DND-41 (cell line): ENCODE measurements at regions not wholly inside any gene's neighbourhood (a gene's known extent, or its start where the extent isn't known, plus 50 kb on each side); places are given as distances from the start of the nearest gene placed in this dataset.

Experiments used
- ATAC-seq: fragments of 200-7000 bp; cut with Tn5 transposase; 3 replicates; pipeline ENCODE4 v1.9.1; 2021; ENCODE audit warnings: low read depth; ENCODE audit not compliant: insufficient read depth
- DNase-seq: peaks from one replicate; pipeline ENCODE4 v3.0.0-alpha.2; 2020
- H2AFZ ChIP-seq: 2 replicates; pipeline ENCODE4 v1.6.0; 2012; ENCODE audit warnings: low read depth, low read length
- H3K27ac ChIP-seq: 2 replicates; pipeline ENCODE4 v1.5.1; 2012; ENCODE audit warnings: low read length, inconsistent platforms
- H3K27me3 ChIP-seq: fragments of 200-600 bp; sonication (generic); 2 replicates; pipeline ENCODE4 v1.6.0; 2012; ENCODE audit warnings: low read length, mild to moderate bottlenecking, inconsistent platforms; ENCODE audit not compliant: insufficient read depth, poor library complexity
- H3K36me3 ChIP-seq: 2 replicates; pipeline ENCODE4 v1.5.1; 2012; ENCODE audit warnings: low read length, inconsistent platforms; ENCODE audit not compliant: insufficient read depth
- H3K4me1 ChIP-seq: 2 replicates; pipeline ENCODE4 v1.5.1; 2012; ENCODE audit warnings: mild to moderate bottlenecking, low read length; ENCODE audit not compliant: insufficient read depth
- H3K4me2 ChIP-seq: 2 replicates; pipeline ENCODE4 v1.6.0; 2012; ENCODE audit warnings: mild to moderate bottlenecking, moderate library complexity, low read length, inconsistent platforms; ENCODE audit not compliant: insufficient read depth
- H3K4me3 ChIP-seq, 2 experiments: fragments of 200-600 bp in 1 of 2; shearing (Covaris generic) in 1 of 2; 2 replicates each; pipeline ENCODE4 v1.5.1; 2012 to 2016; ENCODE audit warnings: inconsistent platforms in 2 of 2, low read length in 2 of 2, mild to moderate bottlenecking in 2 of 2, low read depth in 1 of 2, moderate library complexity in 1 of 2
- H3K79me2 ChIP-seq: 2 replicates; pipeline ENCODE4 v1.6.0; 2012; ENCODE audit warnings: low read length, inconsistent platforms; ENCODE audit not compliant: insufficient read depth
- H3K9ac ChIP-seq: 2 replicates; pipeline ENCODE4 v1.6.0; 2012; ENCODE audit warnings: low read depth, mild to moderate bottlenecking, inconsistent platforms, low read length, moderate library complexity
- H3K9me3 ChIP-seq: 2 replicates; pipeline ENCODE4 v1.5.1; 2012; ENCODE audit warnings: low read length, moderate library complexity, mild to moderate bottlenecking, inconsistent platforms; ENCODE audit not compliant: insufficient read depth, severe bottlenecking
- H4K20me1 ChIP-seq: 2 replicates; pipeline ENCODE4 v1.6.0; 2012; ENCODE audit warnings: low read length; ENCODE audit not compliant: insufficient read depth
- EZH2 ChIP-seq: IDR thresholded peaks from 3 replicates; pipeline ENCODE4 v1.6.1; 2012; ENCODE audit warnings: borderline replicate concordance, low read depth, mild to moderate bottlenecking, moderate library complexity, low read length, inconsistent platforms; ENCODE audit not compliant: severe bottlenecking
- TF ChIP-seq, protein P1 (sequence below): IDR thresholded peaks from 2 replicates; pipeline ENCODE4 v1.5.1; 2012; ENCODE audit warnings: borderline replicate concordance, low read length, moderate library complexity, mild to moderate bottlenecking; ENCODE audit not compliant: poor library complexity, severe bottlenecking; ENCODE audit errors: extremely low read depth

DNA sequence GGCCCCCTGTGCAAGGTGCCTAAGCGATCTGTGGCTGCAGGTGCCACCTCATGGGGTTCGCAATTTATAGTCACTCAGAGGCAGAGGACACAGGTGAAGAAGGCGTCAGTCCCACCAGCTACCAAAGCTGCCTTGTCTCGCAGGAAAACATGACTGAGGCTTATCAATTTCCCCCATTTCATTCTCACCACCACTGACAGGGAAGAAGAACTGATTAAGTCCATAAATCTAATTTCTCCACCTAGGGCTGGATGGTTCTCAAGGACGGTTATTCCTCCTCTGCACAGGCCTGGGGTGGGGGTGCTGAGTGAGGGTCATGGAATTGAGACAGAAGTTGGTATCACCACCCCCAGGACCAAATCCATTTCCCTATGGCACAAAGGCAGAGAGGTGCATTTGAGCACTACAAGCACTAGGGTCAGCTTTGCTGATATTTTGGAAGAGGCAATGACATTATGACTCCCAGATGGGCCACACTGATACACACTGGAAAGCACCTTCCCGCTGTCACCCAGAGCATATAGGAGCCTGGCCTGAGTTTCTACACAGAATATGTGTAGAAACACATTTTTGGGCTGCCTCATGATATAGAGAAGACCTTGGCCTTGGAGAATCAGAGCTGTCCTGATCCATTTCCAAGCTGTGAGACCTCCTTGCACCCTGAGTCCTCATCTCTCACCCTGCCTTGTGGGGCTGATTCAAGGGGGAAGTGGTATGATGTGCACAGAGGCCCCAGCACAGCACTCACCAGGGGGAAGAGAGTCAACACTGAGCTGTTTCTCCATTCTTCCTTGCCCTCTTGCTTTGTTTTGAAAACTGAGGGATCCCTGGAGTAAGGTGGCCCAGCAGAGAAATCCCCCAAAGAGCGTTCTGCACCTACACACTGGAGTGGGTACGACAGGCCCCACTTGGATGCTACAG lies 59.4 kb downstream of the PITPNM2 start:
- Histone ChIP-seq H3K27ac (no peak overlapping the region), H3K4me1 (no peaks in the 10 kb centered on the region), H2AFZ (no peak overlapping the region), H3K36me3 (no peaks in the 10 kb centered on the region), H3K27me3 (peaks cover 3% of the 10 kb centered on the region), H3K4me2 (no peak overlapping the region), H3K79me2 (no peaks in the 10 kb centered on the region), H3K9me3 (no peaks in the 10 kb centered on the region), H3K9ac (no peak overlapping the region), H3K4me3 (no peak overlapping the region), H4K20me1 (peaks cover 3% of the 10 kb centered on the region; the same call in 1 of the 2 replicates)
- TF ChIP-seq EZH2 = no peak
- TF ChIP-seq, protein P1, sequence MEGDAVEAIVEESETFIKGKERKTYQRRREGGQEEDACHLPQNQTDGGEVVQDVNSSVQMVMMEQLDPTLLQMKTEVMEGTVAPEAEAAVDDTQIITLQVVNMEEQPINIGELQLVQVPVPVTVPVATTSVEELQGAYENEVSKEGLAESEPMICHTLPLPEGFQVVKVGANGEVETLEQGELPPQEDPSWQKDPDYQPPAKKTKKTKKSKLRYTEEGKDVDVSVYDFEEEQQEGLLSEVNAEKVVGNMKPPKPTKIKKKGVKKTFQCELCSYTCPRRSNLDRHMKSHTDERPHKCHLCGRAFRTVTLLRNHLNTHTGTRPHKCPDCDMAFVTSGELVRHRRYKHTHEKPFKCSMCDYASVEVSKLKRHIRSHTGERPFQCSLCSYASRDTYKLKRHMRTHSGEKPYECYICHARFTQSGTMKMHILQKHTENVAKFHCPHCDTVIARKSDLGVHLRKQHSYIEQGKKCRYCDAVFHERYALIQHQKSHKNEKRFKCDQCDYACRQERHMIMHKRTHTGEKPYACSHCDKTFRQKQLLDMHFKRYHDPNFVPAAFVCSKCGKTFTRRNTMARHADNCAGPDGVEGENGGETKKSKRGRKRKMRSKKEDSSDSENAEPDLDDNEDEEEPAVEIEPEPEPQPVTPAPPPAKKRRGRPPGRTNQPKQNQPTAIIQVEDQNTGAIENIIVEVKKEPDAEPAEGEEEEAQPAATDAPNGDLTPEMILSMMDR = no peak
- DNase-seq (no peak), ATAC-seq (no peak)

DNA sequence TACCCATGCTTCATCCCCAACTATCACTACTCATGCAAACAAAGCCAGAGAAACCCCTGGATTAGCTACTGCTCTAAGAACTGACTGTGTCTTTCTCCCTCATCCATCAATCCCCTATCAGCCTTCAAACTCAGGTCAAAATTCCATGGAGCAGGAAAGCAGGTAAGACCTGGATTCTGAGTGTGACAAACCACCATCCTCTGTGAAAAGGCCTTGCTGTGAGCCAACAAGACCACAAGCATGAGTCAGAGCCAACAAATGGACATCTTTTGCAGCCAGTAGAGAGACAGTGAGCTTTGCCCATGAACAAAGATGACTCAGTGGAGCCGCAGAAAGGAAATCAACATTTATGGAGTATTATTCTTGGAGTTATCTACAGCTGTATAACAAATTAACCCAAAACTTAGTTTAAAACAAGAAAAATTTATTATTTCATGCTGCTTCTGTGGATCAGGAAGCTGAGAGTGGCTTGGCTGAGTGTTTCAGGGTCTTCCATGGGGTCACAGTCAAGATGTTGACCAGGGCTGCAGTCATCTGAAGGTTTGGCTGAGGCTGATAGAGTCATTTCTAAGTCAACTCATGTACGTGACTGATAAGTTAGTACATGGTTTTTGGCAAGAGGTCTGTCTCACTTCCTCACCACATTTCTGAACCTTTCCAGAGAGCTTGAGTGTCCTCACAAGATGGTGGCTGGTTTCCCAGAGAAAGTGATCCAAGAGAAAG lies 61.1 kb downstream of the PITPNM2 start:
- no peak overlapping the region for H3K27ac ChIP-seq
- H3K4me1 ChIP-seq = no peaks in the 10 kb centered on the region
- no peak for DNase-seq
- no peak overlapping the region for H3K4me2 ChIP-seq
- H3K9ac ChIP-seq = no peak overlapping the region
- H3K9me3 ChIP-seq = no peaks in the 10 kb centered on the region
- no peaks in the 10 kb centered on the region for H3K79me2 ChIP-seq
- TF ChIP-seq, protein P1 = no peak
- TF ChIP-seq EZH2 = no peak
- H3K36me3 ChIP-seq = no peaks in the 10 kb centered on the region
- H4K20me1 ChIP-seq = peaks cover 3% of the 10 kb centered on the region; the same call in 1 of the 2 replicates
- ATAC-seq = no peak
- no peak overlapping the region for H3K4me3 ChIP-seq
- peaks cover 3% of the 10 kb centered on the region for H3K27me3 ChIP-seq
- H2AFZ ChIP-seq = no peak overlapping the region

DNA sequence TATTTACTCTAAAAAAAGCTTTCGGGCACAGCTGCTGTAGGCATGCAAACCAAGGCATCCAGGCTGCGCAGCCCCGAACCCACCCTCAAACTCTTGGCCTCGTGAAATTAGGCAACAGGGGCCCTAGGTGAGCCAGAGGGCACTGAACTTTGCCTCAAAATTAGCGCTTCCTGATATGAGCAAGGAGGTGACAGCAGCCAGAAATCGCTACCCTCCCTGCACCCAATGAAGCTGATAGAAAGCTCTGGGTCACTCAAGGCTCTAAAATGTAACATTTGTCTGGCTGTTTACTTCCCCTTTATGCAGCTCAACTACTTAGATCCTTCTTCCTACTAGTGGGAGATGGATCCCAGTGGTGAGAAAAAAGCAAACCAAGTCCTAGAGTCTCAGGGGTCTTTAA lies 61.8 kb downstream of the PITPNM2 start:
- no peak overlapping the region for H3K27ac ChIP-seq
- H3K9ac ChIP-seq = no peak overlapping the region
- no peaks in the 10 kb centered on the region for H3K79me2 ChIP-seq
- H3K4me3 ChIP-seq = no peak overlapping the region
- no peaks in the 10 kb centered on the region for H3K4me1 ChIP-seq
- no peak overlapping the region for H2AFZ ChIP-seq
- H4K20me1 ChIP-seq = peaks cover 3% of the 10 kb centered on the region; the same call in 1 of the 2 replicates
- DNase-seq (no peak), ATAC-seq (no peak)
- no peak for TF ChIP-seq EZH2
- TF ChIP-seq, protein P1 = no peak
- no peak overlapping the region for H3K4me2 ChIP-seq
- H3K9me3 ChIP-seq = no peaks in the 10 kb centered on the region
- no peaks in the 10 kb centered on the region for H3K36me3 ChIP-seq
- H3K27me3 ChIP-seq = peaks cover 3% of the 10 kb centered on the region
